HFFc6 (cell line): ENCODE measurements at regions not wholly inside any gene's neighbourhood (a gene's known extent, or its start where the extent isn't known, plus 50 kb on each side); places are given as distances from the start of the nearest gene placed in this dataset.
"Not testable (repeated sequence)": the region's sequence is repeated elsewhere in the genome, so short reads cannot be mapped to it uniquely, and the experiment has no call there.

Source experiments
- DNase-seq: peaks from one replicate; pipeline ENCODE4 v3.0.0-alpha.2; 2018
- H3K27ac Mint-ChIP-seq: 2 replicates; pipeline ENCODE4 v1.8.0; 2020; ENCODE audit warnings: mild to moderate bottlenecking, mixed read lengths
- H3K27me3 Mint-ChIP-seq: 2 replicates; pipeline ENCODE4 v1.8.0; 2021; ENCODE audit warnings: mild to moderate bottlenecking, moderate library complexity, mixed read lengths; ENCODE audit not compliant: insufficient read depth
- H3K36me3 Mint-ChIP-seq: 2 replicates; pipeline ENCODE4 v1.8.0; 2021; ENCODE audit warnings: low read depth, mixed read lengths
- H3K4me1 Mint-ChIP-seq: 2 replicates; pipeline ENCODE4 v1.8.0; 2020; ENCODE audit warnings: low read depth, mixed read lengths
- H3K4me3 Mint-ChIP-seq: 2 replicates; pipeline ENCODE4 v1.8.0; 2020; ENCODE audit warnings: mild to moderate bottlenecking, moderate library complexity, mixed read lengths
- H3K9me3 Mint-ChIP-seq: 2 replicates; pipeline ENCODE4 v1.8.0; 2020; ENCODE audit warnings: mild to moderate bottlenecking, mixed read lengths
- TF ChIP-seq, protein P1 (sequence below): fragments of 200-600 bp; sonication (generic); IDR thresholded peaks from 2 replicates; pipeline ENCODE4 v1.5.0; 2021; ENCODE audit warnings: antibody characterized with exemption, mild to moderate bottlenecking

DNA sequence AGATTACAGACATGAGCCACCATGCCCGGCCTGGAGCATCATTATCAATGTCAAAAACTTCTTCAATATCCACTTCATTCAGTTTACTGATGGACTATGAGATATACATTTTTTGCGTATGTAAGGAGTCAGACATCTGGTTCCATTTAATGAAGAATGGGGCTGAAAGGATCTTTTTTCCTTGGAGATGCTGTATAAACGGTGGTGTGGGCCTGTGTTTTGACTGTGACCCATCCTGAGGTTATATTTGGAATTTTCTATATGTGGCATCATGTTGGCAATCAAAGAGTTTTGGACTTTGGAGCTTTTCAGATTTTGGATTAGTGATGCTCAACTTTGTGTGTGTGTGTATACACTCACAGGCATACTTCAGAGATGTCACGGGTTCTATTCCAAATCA is 85.7 kb upstream of the FBXL17 start:
- Mint-ChIP-seq H3K27me3 (no peaks in the 10 kb centered on the region), H3K27ac (no peak overlapping the region), H3K4me1 (no peaks in the 10 kb centered on the region), H3K4me3 (no peak overlapping the region), H3K9me3 (no peaks in the 10 kb centered on the region), H3K36me3 (no peaks in the 10 kb centered on the region)
- no peak for DNase-seq
- TF ChIP-seq, protein P1, sequence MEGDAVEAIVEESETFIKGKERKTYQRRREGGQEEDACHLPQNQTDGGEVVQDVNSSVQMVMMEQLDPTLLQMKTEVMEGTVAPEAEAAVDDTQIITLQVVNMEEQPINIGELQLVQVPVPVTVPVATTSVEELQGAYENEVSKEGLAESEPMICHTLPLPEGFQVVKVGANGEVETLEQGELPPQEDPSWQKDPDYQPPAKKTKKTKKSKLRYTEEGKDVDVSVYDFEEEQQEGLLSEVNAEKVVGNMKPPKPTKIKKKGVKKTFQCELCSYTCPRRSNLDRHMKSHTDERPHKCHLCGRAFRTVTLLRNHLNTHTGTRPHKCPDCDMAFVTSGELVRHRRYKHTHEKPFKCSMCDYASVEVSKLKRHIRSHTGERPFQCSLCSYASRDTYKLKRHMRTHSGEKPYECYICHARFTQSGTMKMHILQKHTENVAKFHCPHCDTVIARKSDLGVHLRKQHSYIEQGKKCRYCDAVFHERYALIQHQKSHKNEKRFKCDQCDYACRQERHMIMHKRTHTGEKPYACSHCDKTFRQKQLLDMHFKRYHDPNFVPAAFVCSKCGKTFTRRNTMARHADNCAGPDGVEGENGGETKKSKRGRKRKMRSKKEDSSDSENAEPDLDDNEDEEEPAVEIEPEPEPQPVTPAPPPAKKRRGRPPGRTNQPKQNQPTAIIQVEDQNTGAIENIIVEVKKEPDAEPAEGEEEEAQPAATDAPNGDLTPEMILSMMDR, result no peak

- Mint-ChIP-seq H3K4me3 (no peak overlapping the region), H3K27ac (no peak overlapping the region), H3K36me3 (no peaks in the 10 kb centered on the region), H3K4me1 (peaks cover 11% of the 10 kb centered on the region), H3K27me3 (no peaks in the 10 kb centered on the region), H3K9me3 (no peaks in the 10 kb centered on the region)
- TF ChIP-seq, protein P1, result no peak
- peak; percentile 41 for DNase-seq
Measured at GRCh38 chr5:108461628-108462367, 79.9 kb upstream of the FBXL17 start.

- Mint-ChIP-seq H3K27me3 (0 out of 2 replicates have a peak, but pooled peaks cover 1% of the 10 kb centered on the region), H3K27ac (no peak overlapping the region), H3K36me3 (no peaks in the 10 kb centered on the region), H3K4me1 (peaks cover 11% of the 10 kb centered on the region), H3K4me3 (no peak overlapping the region), H3K9me3 (peaks cover 5% of the 10 kb centered on the region)
- TF ChIP-seq, protein P1, result no peak
- DNase-seq, result no peak
Measured at GRCh38 chr5:108459769-108460168, 77.9 kb upstream of the FBXL17 start.

- Mint-ChIP-seq H3K36me3 (no peaks in the 10 kb centered on the region), H3K27me3 (peaks cover 4% of the 10 kb centered on the region; the same call in 1 of the 2 replicates), H3K9me3 (peaks cover 17% of the 10 kb centered on the region), H3K27ac (no peak overlapping the region), H3K4me3 (no peak overlapping the region), H3K4me1 (no peaks in the 10 kb centered on the region)
- TF ChIP-seq, protein P1, result peak; percentile 19; the same call in 1 of the 2 replicates
- DNase-seq, result no peak
Measured at GRCh38 chr5:108451269-108451668, 69.4 kb upstream of the FBXL17 start.

DNA sequence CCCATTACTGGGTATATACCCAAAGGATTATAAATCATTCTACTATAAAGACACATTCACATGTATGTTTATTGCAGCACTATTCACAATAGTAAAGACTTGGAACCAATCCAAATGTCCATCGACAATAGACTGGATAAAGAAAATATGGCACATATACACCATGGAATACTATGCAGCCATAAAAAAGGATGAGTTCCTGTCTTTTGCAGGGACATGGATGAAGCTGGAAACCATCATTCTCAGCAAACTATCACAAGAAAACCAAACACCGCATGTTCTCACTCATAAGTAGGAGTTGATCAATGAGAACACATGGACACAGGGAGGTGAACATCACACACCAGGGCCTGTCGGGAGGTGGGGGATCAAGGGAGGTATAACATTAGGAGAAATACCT is 62.2 kb upstream of the FBXL17 start:
- not testable (repeated sequence) for H3K4me1 Mint-ChIP-seq, H3K36me3 Mint-ChIP-seq, DNase-seq, H3K9me3 Mint-ChIP-seq, H3K27me3 Mint-ChIP-seq, H3K4me3 Mint-ChIP-seq, H3K27ac Mint-ChIP-seq

GRCh38 chr5:108442063-108442651 is 60.3 kb upstream of the FBXL17 start:
- H3K4me1 Mint-ChIP-seq, H3K4me3 Mint-ChIP-seq, H3K27me3 Mint-ChIP-seq: not testable (repeated sequence)

More at GRCh38 chr5:108442063-108442651, 60.3 kb upstream of the FBXL17 start:
- H3K27ac Mint-ChIP-seq, H3K36me3 Mint-ChIP-seq, H3K9me3 Mint-ChIP-seq, DNase-seq: not testable (repeated sequence)
